ENCODE measurements at regions not wholly inside any gene's neighbourhood (a gene's known extent, or its start where the extent isn't known, plus 50 kb on each side); places are given as distances from the start of the nearest gene placed in this dataset.

GRCh38 chr3:182292591-182292990, 500.7 kb upstream of the ATP11B start:
- H3K27ac Mint-ChIP-seq: no peak overlapping the region
- H3K4me3 Mint-ChIP-seq: no peak overlapping the region
- ATAC-seq (replicated peaks): no peak

GRCh38 chr3:182294256-182294655, 499.0 kb upstream of the ATP11B start:
- ATAC-seq (replicated peaks) (no peak), DNase-seq (no peak)
- Mint-ChIP-seq H3K4me3 (no peak overlapping the region), H3K27me3 (no peaks in the 10 kb centered on the region), H3K27ac (no peak overlapping the region), H3K4me1 (ENCODE audit: low read depth in 2 of 2) (no peaks in the 10 kb centered on the region), H3K9me3 (peaks cover 0 to 5% of the 10 kb centered on the region in 2 donors), H3K36me3 (ENCODE audit: insufficient read depth) (no peaks in the 10 kb centered on the region)

More at GRCh38 chr3:182292591-182292990, 500.7 kb upstream of the ATP11B start:
- Mint-ChIP-seq H3K36me3 (ENCODE audit: insufficient read depth) (no peaks in the 10 kb centered on the region), H3K9me3 (peaks cover 0 to 5% of the 10 kb centered on the region in 2 donors), H3K4me1 (ENCODE audit: low read depth in 2 of 2) (no peaks in the 10 kb centered on the region), H3K27me3 (no peaks in the 10 kb centered on the region)
- DNase-seq: no peak

GRCh38 chr3:182294696-182295095, 498.6 kb upstream of the ATP11B start:
- Mint-ChIP-seq H3K27me3 (no peaks in the 10 kb centered on the region), H3K9me3 (peaks cover 0 to 5% of the 10 kb centered on the region in 2 donors), H3K4me3 (no peak overlapping the region), H3K4me1 (ENCODE audit: low read depth in 2 of 2) (no peaks in the 10 kb centered on the region), H3K27ac (no peak overlapping the region), H3K36me3 (ENCODE audit: insufficient read depth) (no peaks in the 10 kb centered on the region)
- DNase-seq (no peak), ATAC-seq (replicated peaks) (no peak)

- no peaks in the 10 kb centered on the region for H3K4me1 Mint-ChIP-seq (ENCODE audit: low read depth in 2 of 2)
- peaks cover 7 to 13% of the 10 kb centered on the region in 2 donors for H3K9me3 Mint-ChIP-seq
- no peak for ATAC-seq (replicated peaks)
- H3K36me3 Mint-ChIP-seq (ENCODE audit: insufficient read depth): no peaks in the 10 kb centered on the region
- H3K27ac Mint-ChIP-seq: no peak overlapping the region
- DNase-seq: no peak
- no peak overlapping the region for H3K4me3 Mint-ChIP-seq
- no peaks in the 10 kb centered on the region for H3K27me3 Mint-ChIP-seq
Observed at GRCh38 chr3:182300266-182300665, 493.0 kb upstream of the ATP11B start.

- ATAC-seq (replicated peaks) (no peak), DNase-seq (no peak)
- no peaks in the 10 kb centered on the region for H3K36me3 Mint-ChIP-seq (ENCODE audit: insufficient read depth)
- H3K27ac Mint-ChIP-seq: no peak overlapping the region
- no peaks in the 10 kb centered on the region for H3K4me1 Mint-ChIP-seq (ENCODE audit: low read depth in 2 of 2)
- peaks cover 7 to 9% of the 10 kb centered on the region in 2 donors for H3K9me3 Mint-ChIP-seq
- H3K27me3 Mint-ChIP-seq: no peaks in the 10 kb centered on the region
- no peak overlapping the region for H3K4me3 Mint-ChIP-seq
Observed at GRCh38 chr3:182303169-182303568, 490.1 kb upstream of the ATP11B start.

GRCh38 chr3:182305881-182306665, 487.2 kb upstream of the ATP11B start:
- Mint-ChIP-seq H3K4me1 (ENCODE audit: low read depth in 2 of 2) (no peaks in the 10 kb centered on the region), H3K36me3 (ENCODE audit: insufficient read depth) (no peaks in the 10 kb centered on the region), H3K27me3 (no peaks in the 10 kb centered on the region), H3K4me3 (no peak overlapping the region), H3K9me3 (peaks cover 4 to 8% of the 10 kb centered on the region in 2 donors), H3K27ac (no peak overlapping the region)
- ATAC-seq (replicated peaks): no peak
- DNase-seq: no peak

GRCh38 chr3:182308328-182308727, 485.0 kb upstream of the ATP11B start:
- Mint-ChIP-seq H3K4me1 (ENCODE audit: low read depth in 2 of 2) (no peaks in the 10 kb centered on the region), H3K27ac (no peak overlapping the region), H3K4me3 (no peak overlapping the region), H3K9me3 (peaks cover 1 to 11% of the 10 kb centered on the region in 2 donors), H3K27me3 (no peaks in the 10 kb centered on the region), H3K36me3 (ENCODE audit: insufficient read depth) (no peaks in the 10 kb centered on the region)
- DNase-seq (no peak), ATAC-seq (replicated peaks) (no peak)

GRCh38 chr3:182309120-182309519, 484.2 kb upstream of the ATP11B start:
- ATAC-seq (replicated peaks): no peak
- no peak overlapping the region for H3K4me3 Mint-ChIP-seq
- H3K4me1 Mint-ChIP-seq (ENCODE audit: low read depth in 2 of 2): no peaks in the 10 kb centered on the region
- H3K36me3 Mint-ChIP-seq (ENCODE audit: insufficient read depth): no peaks in the 10 kb centered on the region
- no peak overlapping the region for H3K27ac Mint-ChIP-seq
- peaks cover 6 to 18% of the 10 kb centered on the region in 2 donors for H3K9me3 Mint-ChIP-seq
- DNase-seq: no peak
- H3K27me3 Mint-ChIP-seq: no peaks in the 10 kb centered on the region

- Mint-ChIP-seq H3K36me3 (ENCODE audit: insufficient read depth) (no peaks in the 10 kb centered on the region), H3K4me3 (no peak overlapping the region), H3K27me3 (no peaks in the 10 kb centered on the region), H3K4me1 (ENCODE audit: low read depth in 2 of 2) (no peaks in the 10 kb centered on the region), H3K27ac (no peak overlapping the region), H3K9me3 (peaks cover 18 to 42% of the 10 kb centered on the region in 2 donors)
- ATAC-seq (replicated peaks): no peak
- no peak for DNase-seq
Observed at GRCh38 chr3:182315313-182315712, 478.0 kb upstream of the ATP11B start.

- H3K27ac Mint-ChIP-seq: no peak overlapping the region
- ATAC-seq (replicated peaks): no peak
- H3K27me3 Mint-ChIP-seq: no peaks in the 10 kb centered on the region
- no peaks in the 10 kb centered on the region for H3K36me3 Mint-ChIP-seq (ENCODE audit: insufficient read depth)
- no peaks in the 10 kb centered on the region for H3K4me1 Mint-ChIP-seq (ENCODE audit: low read depth in 2 of 2)
- DNase-seq: no peak
- H3K9me3 Mint-ChIP-seq: peaks cover 13 to 21% of the 10 kb centered on the region in 2 donors
- no peak overlapping the region for H3K4me3 Mint-ChIP-seq
Observed at GRCh38 chr3:182323126-182323700, 470.1 kb upstream of the ATP11B start.

- Mint-ChIP-seq H3K9me3 (peaks cover 10 to 15% of the 10 kb centered on the region in 2 donors), H3K4me1 (ENCODE audit: low read depth in 2 of 2) (no peaks in the 10 kb centered on the region), H3K27ac (no peak overlapping the region), H3K4me3 (no peak overlapping the region), H3K36me3 (ENCODE audit: insufficient read depth) (no peaks in the 10 kb centered on the region), H3K27me3 (no peaks in the 10 kb centered on the region)
- DNase-seq (no peak), ATAC-seq (replicated peaks) (no peak)
Observed at GRCh38 chr3:182323898-182324297, 469.4 kb upstream of the ATP11B start.

GRCh38 chr3:182325213-182325950, 467.9 kb upstream of the ATP11B start:
- H3K4me3 Mint-ChIP-seq: no peak overlapping the region

GRCh38 chr3:182327196-182327681, 466.1 kb upstream of the ATP11B start:
- Mint-ChIP-seq H3K27ac (no peak overlapping the region), H3K4me1 (ENCODE audit: low read depth in 2 of 2) (no peaks in the 10 kb centered on the region), H3K27me3 (no peaks in the 10 kb centered on the region), H3K4me3 (no peak overlapping the region), H3K9me3 (peaks cover 0 to 3% of the 10 kb centered on the region in 2 donors), H3K36me3 (ENCODE audit: insufficient read depth) (no peaks in the 10 kb centered on the region)
- ATAC-seq (replicated peaks) (no peak), DNase-seq (no peak)

More at GRCh38 chr3:182325213-182325950, 467.9 kb upstream of the ATP11B start:
- Mint-ChIP-seq H3K27ac (no peak overlapping the region), H3K4me1 (ENCODE audit: low read depth in 2 of 2) (no peaks in the 10 kb centered on the region), H3K27me3 (no peaks in the 10 kb centered on the region), H3K9me3 (peaks cover 3% of the 10 kb centered on the region in 2 donors), H3K36me3 (ENCODE audit: insufficient read depth) (no peaks in the 10 kb centered on the region)
- ATAC-seq (replicated peaks): no peak
- no peak for DNase-seq

All from effector memory CD8-positive, alpha-beta T cell (primary cell).